ENCODE measurements at regions not wholly inside any gene's neighbourhood (a gene's known extent, or its start where the extent isn't known, plus 50 kb on each side); places are given as distances from the start of the nearest gene placed in this dataset.

DNA sequence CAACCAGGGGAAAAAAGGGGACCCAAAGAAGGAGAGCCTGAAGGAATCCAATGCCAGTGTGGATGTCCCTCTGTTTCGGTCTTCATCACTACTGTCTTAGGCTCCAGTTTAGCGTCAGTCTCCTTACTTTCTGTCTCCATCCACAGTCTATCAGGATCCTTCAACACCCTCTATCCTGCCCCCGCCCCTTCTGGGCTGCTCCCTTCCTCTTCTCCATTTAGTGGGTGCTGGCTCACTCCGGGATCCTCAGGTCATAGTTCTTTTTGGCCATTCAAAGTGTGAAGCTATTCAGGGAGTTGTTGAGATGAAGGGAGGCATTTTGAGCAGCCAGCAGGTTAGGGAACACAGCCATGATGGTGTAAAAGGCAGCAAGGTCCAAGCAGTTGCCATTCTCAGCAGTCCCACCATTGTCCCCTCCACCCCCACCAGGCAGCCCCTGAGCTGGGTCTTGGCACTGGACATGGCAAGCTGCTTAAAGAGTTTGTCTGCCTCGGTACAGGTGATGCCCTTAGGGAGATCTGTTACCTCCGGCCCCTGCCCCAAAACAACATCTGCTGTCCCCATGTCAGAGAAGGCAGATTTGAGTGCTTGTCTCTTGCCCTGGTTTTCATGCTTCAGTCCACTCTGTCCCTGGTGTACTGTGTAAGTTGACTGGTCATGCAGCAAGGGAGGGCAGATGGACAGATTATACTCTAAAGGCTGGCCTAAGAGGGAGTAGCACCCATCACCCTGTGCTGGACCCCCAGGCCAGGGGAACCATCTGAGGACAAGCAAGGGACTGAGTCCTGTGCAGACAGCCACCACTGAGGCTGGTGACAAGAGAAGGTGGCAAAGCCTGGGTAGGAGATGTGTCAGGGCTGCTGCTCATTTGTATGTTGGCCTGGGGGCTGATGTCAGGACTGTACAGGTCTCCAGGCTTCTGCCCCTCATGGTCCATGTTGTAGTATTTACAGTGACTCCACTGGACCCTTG lies 842.0 kb downstream of the HACE1 start:
- DNase-seq = no peak

DNA sequence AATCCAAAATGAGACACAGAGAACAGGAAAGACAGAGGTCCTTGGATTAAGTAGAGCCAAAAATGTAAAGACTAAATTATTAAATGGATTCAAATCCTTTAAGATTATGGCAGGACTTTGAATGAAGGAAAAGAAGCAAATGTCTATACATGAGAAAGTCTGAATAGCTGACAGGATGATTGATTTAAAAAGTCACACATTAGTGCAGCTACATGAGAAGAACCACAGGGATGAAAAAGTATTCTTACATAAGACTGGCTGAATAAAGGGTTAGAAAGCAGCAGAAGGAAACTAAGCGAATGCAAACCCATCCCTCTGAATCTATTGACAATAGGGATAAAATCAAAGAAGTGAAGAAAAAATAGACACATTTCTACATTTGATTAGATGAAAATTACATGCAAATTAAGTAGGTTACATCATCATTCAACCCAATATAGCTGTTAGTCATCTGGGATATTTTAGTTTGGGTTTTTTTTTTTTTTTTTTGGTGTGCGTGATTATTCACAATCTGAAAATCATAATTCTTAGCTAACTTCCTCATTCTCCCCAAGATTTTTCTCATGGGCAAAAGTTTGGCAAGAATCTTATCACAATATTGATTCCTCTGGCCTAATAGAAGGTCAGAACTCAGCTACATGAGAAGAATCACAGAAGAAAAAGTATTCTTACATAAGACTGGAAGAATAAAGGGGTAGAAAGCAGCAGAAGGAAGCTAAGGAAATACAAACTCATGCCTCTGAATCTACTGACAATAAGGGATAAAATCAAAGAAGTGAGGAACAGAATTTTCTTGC lies 845.4 kb downstream of the HACE1 start:
- no peak for DNase-seq

DNA sequence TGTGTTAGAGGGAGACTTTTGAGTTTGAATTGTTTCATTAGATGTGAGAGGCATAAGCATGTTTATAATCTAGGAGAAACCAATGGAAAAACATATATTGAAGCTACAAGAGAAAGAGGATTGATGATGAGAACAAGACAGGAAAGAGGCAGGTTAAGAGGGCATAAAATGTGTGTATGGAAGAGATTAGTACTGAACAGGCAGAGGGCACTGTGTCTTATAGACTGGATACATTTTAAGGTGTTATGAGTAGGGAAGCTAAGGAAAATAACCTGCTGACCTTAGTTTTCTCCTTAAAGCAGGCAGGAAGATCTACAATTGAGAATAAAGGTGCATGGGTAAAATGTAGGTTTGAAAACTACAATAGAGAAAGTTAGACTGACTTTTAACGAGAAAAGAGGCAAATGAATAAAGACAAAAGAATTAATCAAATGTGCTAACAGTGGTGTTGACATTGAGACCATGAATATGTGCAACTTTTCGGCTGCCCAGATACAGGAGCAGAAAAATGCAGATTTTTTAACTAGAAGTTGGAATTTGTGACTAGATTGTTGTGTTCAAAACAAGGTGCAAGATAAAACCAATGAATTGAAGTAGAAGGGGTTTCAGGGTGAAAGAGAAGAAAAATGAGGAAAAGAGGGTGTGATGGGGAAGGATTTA lies 846.3 kb downstream of the HACE1 start:
- DNase-seq = no peak

DNA sequence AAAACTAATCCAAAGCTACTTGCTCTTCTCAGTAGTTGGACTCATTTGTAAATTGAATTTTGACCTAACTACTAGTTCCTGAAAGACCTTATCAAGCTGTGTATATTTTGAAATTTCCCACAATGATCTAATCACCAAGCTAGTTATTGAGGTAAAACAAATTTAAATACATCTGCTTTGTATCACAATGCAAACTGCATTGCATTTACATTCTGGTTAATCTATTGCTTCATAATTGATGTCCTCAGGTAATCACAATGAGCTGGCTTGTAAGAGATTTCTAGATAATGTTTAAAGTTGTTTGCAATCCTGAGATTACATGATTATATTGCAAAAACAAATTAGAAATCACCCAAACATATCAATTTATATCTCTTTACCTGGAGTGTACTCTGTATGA lies 848.8 kb downstream of the HACE1 start:
- no peak for DNase-seq

DNA sequence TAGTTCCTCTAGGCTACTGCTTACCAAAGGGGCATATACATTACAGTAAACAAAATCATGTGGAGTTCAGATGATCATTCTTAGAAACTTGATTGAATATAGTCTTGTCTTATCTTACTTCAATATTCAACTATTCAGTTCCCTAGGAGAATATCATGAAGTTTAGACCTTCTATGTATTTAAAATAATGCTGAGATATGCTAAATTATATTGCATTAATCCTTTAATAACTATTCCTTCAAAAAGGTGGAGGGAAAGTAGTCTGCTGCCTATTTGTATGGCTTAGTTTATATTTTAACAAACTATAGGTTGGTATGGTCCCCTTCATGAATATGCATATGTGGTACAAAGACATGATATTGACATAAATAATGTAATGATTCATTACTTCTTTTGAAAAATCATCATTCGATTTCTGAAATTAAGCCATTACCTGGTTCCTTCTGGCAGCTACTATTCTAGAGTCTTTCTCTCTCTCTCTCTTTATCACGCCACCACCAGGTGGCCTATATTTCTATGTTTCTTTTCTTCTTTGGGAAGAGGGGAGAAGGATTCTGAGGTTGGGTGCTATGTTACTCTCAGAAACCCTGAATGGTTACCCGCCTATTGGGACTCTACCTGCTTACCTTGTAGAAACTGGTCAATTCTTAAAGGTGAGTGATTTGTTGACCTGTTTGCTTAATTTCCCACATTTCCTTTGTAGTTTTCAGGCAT lies 855.8 kb downstream of the HACE1 start:
- DNase-seq = peak in 1 of 3 experiments; percentile 3

DNA sequence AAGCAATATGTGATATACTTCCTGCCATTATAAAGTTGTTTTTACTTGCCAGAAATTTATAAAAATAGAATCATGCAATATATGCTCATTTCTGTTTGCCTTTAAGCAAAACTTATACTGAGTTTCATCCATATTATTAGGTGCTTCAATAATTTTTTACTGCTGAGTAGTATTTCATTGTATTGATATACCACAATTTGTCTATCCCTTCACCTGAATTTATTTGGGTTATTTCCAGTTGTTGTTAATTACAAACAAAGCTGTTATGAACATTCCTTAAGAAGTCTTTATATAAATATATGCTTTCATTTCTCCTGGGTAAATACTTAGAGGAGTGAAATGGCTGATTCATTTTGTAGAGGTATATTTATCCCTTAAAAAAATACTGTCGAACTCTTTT lies 864.1 kb downstream of the HACE1 start:
- DNase-seq = no peak

DNA sequence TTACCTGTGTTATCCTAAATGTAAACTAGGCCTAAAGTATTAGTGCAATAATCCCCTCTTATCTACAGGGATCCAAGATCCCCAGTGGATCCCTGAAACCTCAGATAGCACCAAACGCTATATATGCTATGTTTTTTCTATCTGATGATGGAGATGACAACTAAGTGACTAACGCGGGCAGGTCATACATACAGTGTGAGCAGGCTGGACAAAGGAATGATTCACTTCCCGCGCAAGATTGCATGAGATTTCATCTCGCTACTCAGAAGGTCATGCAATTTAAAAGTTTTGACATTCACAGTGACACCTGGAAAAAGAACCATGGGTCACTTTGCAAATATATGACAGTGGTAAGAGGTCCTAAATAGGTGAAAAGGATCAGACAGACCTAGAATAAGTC lies 875.9 kb downstream of the HACE1 start:
- DNase-seq = no peak

DNA sequence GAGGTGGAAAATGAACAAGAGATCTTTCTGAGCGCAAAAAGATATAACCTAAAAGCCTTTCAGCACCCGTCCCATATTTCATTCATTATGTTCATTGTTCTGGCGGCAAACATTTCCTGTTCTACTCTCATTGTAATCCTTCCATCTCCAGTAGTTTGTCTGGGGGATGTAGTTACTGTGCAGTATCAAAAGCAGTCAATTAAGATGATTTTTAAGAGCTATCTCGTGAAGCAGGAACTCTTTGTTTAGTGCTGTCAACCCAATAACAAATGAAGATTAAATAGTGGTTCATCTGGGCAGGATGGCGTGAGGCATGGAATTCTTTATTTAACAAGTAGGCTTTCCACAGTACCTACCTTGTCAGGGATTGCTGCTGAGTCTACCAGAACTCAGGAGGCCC lies 876.7 kb downstream of the HACE1 start:
- DNase-seq = peak in 2 of 3 experiments; percentile 7 to 64

DNA sequence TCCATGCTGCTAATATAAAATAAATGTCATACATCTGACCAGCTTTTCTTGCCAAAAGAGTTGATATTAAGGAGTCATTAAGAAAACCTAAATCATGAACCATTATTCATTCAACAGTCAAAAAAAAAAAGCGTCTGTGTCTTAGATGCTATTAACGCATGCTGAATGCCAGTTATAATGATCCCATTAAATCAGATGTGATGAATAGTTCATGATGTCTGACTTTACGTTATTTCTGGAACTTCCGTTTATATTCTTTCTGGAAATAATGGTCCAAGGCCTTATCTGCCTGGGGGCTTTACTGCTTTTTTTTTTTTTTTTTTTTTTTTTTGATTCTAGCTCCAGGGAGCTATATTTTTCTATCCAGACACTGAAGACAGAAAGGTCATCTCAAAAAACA lies 877.1 kb downstream of the HACE1 start:
- peak in 1 of 3 experiments; percentile 64 for DNase-seq

DNA sequence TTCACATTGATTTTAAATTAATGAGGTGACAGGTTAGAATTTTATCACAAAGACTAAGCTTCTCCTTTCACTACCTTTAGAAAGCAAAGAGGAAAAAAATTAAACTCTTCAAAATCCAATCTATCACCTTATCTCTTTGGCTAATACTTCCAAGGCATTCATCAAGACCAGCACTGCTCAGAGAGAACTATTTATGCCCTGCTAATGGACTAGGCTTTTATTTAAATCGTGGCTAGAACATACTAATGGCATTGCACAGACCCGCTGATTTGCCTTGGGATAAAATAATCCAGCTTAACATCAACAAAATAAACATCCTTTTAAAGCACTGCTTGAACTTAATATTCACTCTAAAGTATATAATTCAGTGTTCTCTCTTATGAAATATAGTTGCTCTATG lies 880.4 kb downstream of the HACE1 start:
- DNase-seq = no peak

DNA sequence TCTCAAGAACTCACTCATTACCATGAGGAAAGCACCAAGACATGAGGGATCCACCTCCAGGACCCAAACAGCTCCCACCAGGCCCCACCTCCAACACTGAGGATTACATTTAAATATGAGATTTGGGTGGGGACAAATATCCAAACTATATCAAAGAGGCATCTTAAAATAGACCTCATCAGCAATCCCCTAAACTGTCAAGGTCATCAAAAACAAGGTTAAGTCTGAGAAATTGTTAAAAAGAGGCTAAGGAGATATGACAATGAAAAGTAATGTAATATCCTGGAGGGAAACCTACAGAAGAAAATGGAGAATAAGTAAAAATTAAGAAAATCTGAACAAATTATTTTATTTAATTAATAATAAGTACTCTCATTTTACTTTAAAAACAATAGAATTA lies 922.3 kb downstream of the HACE1 start:
- DNase-seq = no peak

DNA sequence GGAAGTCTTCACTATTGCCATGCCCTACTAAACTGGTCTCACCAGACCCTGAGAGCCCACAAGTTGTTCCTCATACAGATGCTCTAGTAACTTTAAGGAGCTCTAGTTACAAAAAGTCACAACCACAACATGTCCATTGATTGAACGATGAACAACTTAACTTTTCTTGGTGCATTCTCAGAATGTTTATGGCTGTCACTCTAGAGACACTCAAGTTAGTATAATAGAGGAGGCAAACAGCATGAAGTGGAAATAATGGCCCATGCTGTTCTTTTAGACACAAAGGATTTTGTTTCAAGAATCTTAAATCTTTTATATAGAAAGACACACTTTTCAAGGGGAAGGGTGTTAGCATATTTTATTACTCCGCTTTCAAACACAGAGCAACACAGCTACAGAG lies 934.4 kb downstream of the HACE1 start:
- peak in 1 of 3 experiments; percentile 89 for DNase-seq

DNA sequence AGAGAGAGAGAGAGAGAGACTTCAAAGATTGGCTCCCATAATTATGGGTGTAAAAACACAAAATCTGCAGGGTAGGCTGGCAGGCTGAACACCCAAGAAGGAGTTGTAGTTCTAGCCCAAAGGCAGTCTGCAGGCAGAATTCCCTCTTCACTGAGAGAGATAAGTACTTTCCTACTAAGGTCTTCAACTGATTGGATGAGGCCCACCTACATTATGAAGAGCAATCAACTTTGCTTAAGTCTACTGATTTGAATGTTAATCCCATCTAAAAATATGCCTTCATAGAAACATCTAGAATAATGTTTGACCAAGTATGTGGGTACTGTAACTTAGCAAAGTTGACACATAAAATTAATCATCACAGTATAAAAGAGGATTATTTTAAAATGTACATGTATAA lies 949.7 kb downstream of the HACE1 start:
- DNase-seq = no peak

DNA sequence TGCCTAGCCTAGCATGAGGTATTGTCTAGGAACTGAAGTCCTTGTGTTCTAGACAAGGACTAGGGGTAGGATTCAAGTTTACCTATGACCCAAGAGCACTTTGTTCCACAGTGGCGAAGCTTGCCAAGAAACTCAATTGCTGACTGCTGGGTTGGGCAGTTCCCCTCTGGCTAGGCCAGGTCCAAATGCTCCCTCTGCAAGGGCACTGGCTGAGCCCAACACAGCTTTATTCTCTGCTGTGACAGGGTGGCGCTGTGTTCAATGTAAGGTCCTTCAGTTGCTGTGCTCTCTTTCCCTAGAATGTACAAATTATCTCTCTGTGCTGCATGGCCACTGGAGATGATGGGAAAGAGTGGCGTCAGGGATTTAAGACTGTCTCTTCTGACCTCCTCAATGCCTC lies 950.8 kb downstream of the HACE1 start:
- DNase-seq = no peak

DNA sequence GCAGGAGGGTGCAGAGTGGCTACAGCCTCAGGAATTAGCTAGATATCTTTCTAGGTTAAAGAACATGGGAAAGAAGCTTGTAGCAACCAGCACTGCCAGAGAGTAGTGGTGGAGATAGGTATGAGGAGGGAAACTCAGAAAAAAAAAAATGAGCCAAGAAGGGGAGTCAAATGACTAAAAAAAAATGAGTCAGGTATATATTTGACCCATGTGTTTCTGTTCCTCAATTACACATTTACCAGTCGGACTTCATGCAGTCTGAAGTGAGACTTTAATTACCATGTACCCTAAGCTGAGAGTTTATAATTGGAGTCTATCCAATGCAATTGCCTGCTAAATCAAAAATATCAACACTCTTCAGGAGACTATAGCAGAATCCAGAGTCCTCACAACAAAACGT lies 964.6 kb downstream of the HACE1 start:
- no peak for DNase-seq

DNA sequence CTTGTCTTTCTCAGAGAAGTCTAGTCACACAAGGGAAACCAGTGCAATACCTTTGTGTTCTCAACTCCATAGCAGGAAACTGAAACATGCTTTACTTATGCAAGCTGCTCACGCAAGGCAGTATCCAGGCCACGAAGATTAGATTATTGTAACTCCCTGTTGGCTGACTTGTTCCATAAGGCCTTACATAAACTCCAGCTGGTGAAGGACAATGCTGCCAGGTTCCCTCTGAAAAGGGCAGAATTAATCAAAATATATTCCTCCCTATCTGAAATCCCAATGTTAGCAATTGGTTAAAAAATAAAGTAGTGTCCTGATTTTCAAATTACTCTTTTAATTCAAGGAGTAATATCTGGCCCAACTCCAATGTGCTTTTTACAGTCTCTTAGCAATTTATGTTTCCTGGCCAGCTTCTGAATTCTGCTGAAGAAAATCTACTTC lies 966.6 kb downstream of the HACE1 start:
- DNase-seq = no peak

DNA sequence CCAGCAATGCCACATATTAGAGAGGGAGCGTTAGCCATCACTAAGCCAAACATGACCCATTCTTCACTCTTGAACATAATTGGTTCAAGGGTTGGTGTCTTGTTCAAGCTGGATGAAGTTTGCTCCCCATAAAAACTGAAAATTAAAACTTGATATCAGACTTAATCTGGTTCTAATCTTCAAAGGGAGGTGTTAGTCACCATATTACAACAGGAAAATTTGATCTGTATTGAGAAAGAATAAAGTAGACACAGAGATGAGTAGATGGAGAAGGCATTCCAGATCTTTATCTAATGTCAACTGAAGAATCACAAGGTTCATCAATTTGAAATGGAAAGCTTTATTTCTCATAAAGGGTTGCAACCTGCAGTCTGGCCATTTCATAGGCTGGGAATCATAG lies 972.8 kb downstream of the HACE1 start:
- DNase-seq = no peak

DNA sequence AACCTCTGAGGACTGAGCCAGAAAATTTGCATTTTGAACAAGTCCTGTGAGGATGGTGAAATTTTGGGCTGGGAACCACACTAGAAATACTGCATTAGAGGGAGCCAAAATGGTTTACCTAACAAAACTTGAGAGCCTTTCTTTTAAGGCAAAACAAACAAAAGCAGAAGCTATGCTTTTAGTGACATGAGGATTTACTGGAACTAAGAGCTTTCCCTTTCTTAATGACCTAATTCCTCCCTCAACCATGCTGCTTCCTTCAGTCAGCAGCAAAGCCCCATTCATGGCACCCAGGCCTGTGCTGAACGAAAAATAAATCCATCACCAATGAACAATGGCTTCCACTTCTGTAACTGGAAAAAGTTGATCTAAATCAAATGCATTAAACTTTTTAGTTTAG lies 974.3 kb downstream of the HACE1 start:
- no peak for DNase-seq

DNA sequence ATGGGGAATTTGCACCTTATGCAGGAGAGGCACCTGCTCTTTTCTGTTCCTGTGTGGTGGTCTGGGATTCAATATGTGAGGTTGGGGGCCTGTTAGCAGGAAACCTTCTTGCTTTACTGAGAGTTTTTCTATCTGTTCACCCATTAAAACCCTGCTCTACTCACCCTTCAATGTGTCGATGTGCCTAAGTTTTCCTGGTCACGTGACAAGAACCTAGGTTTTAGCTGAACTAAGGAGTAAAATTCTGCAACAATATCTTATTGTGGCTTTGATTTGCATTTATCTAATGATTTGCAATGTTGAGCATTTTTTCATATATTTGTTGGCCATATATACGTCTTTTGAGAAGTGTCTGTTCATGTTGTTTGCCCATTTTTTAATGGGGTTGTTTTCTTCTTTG lies 979.9 kb downstream of the HACE1 start:
- DNase-seq = no peak

DNA sequence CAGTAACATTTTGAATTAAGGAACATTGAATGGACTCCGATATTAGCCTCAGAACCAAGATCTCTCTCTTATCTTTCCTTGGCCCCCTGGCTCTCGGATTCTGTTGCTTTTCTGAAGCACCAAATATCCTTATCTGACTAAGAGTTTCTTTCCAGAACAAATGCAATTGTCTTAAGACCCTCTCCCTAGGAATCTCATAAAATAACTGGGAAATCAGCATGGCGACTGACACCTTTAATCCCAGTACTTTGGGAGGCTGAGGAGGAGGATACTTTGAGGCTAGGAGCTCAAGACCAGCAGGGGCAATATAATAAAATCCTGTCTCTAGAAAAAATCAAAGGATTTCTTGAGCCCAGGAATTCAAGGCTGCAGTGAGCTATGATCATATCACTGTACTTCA lies 984.5 kb downstream of the HACE1 start:
- no peak for DNase-seq

DNA sequence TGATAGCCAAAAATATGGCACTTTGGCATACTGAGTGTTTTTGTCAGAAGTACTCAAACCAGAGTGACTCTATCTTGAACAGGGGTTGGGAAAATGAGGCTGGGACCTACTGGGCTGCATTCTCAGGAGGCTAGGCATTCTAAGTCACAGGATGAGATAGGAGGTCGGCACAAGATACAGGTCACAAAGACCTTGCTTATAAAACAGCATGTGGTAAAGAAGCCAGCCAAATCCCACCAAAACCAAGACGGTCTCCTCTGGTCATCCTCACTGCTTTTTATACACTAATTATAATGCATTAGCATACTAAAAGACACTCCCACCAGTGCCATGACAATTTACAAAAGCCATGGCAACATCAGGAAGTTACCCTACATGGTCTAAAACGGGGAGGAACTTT lies 985.1 kb downstream of the HACE1 start:
- DNase-seq = no peak

DNA sequence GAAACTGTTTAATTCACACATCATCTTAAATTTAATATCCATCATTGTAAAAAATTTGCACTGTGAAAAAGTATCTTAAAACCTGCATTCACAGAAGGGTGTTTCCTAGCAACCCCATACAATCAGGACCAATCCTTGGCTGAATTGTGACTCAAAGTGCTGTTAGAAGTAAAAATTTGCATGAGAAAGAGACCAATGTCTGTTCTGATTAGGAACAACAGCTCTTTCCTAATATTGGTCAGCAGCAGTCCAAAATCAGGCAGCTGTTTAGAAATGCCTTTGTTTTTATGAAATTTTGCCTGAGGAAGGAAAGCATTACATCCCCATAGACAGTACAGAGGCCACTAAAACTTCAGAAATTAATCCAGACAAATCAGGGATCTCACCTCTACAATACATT lies 987.0 kb downstream of the HACE1 start:
- DNase-seq = peak in 2 of 3 experiments; percentile 17 to 71

DNA sequence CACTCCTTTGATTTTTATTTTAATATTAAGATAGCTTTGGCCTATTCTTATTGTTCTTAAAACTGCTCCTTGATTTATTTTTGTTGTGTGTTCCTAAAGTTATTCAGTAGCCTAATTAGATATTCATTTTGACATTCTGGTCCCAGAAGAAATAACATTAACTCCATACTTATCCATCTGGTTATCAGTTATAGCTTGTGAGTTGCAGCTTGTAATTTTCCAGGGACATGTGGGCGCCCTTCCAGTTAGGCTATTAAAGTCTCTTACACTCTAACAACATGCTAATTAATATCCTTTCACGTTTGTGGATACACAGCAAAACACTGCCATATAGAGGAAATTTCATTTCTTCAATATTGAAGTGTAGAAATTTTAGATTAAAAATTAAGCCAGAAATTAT lies 987.5 kb downstream of the HACE1 start:
- DNase-seq = peak in 2 of 3 experiments; percentile 20 to 72

Data from NCI-H1417 (cell line).